K562 (cell line): ENCODE measurements at regions not wholly inside any gene's neighbourhood (a gene's known extent, or its start where the extent isn't known, plus 50 kb on each side); places are given as distances from the start of the nearest gene placed in this dataset.

Experiments used
- ATAC-seq: fragments of 200-7000 bp; cut with Tn5 transposase; 3 replicates; pipeline ENCODE4 v1.9.1; 2020; ENCODE audit warnings: moderate library complexity
- BruUV-seq: library from RNA; stranded (reverse); fragments of 400-500 nt; replicated peaks from 2 replicates; lab custom pipeline; 2021; lab: Mats Ljungman, UMichigan
- CTCF ChIA-PET: fragments of 300-600 bp; formaldehyde crosslinking; extraction: SDS; loops from one replicate; lab custom pipeline; 2021; ENCODE audit warnings: low intra/inter-chr PET ratio; lab: Yijun Ruan, JAX
- POLR2A ChIA-PET: fragments of 300-600, 350-650 bp; sonication (Branson Sonifier 250); formaldehyde crosslinking; extraction: SDS; loops from one replicate; lab custom pipeline; 2021; ENCODE audit warnings: antibody characterized with exemption, inconsistent platforms; lab: Yijun Ruan, JAX
- DNase-seq, 4 experiments: peaks; one replicate each; pipeline versions ENCODE4 v3.0.0 to v3.0.0-alpha.2; 2011 to 2018; ENCODE audit warnings: low spot score in 3 of 4, mixed read lengths in 3 of 4; ENCODE audit errors: extremely low read depth in 1 of 4
- FAIRE-seq: peaks from 2 replicates; lab custom pipeline; 2011; peaks lifted over from hg19 to GRCh38; lab: Jason Lieb, UNC
- H2AFZ ChIP-seq: 2 replicates; pipeline ENCODE4 v1.6.0; 2011; ENCODE audit warnings: low read depth, low read length, control low read depth, inconsistent platforms
- H3K27ac ChIP-seq: fragments of 200-600 bp; 3 replicates; pipeline ENCODE4 v1.8.0; 2011; ENCODE audit warnings: low read depth, mild to moderate bottlenecking, control low read depth, inconsistent platforms, low read length, moderate library complexity, mixed read lengths; ENCODE audit errors: extremely low read depth
- H3K27me3 ChIP-seq, 2 experiments: fragments of 300-600 bp in 1 of 2; 2 replicates in 1 of 2; 3 replicates in 1 of 2; pipeline versions ENCODE4 v1.6.0 to v1.8.0; 2011; ENCODE audit warnings: inconsistent platforms in 2 of 2, low read length in 2 of 2, mild to moderate bottlenecking in 1 of 2, mixed read lengths in 1 of 2, moderate library complexity in 1 of 2; ENCODE audit not compliant: control insufficient read depth in 2 of 2, insufficient read depth in 2 of 2
- H3K36me3 ChIP-seq: fragments of 300-600 bp; 3 replicates; pipeline ENCODE4 v1.8.0; 2011; ENCODE audit warnings: mild to moderate bottlenecking, low read length, inconsistent platforms; ENCODE audit not compliant: control insufficient read depth, insufficient read depth
- H3K4me1 ChIP-seq, 2 experiments: fragments of 200-600 bp in 1 of 2; replicated peaks in 1 of 2; 2 replicates in 1 of 2; 3 replicates in 1 of 2; pipeline versions ENCODE4 v1.5.1 to v1.8.0; 2011; ENCODE audit warnings: inconsistent platforms in 2 of 2, low read length in 2 of 2, mild to moderate bottlenecking in 1 of 2, mixed read lengths in 1 of 2, moderate library complexity in 1 of 2; ENCODE audit not compliant: control insufficient read depth in 2 of 2, insufficient read depth in 2 of 2
- H3K4me2 ChIP-seq: 2 replicates; pipeline ENCODE4 v1.6.1; 2011; ENCODE audit warnings: low read length, control low read depth, inconsistent platforms, mixed read lengths; ENCODE audit not compliant: insufficient read depth
- H3K4me3 ChIP-seq: fragments of 200-600 bp; sonication (generic), shearing (Covaris generic); 2 replicates; pipeline ENCODE4 v1.5.1; 2016; ENCODE audit warnings: control low read depth, inconsistent platforms
- H3K79me2 ChIP-seq: fragments of 200-600 bp; 3 replicates; pipeline ENCODE4 v1.8.0; 2011; ENCODE audit warnings: low read length, inconsistent platforms; ENCODE audit not compliant: control insufficient read depth, insufficient read depth
- H3K9ac ChIP-seq, 2 experiments: 2 replicates each; pipeline versions ENCODE4 v1.6.0 to v1.6.1; 2011; ENCODE audit warnings: low read depth in 2 of 2, low read length in 2 of 2, control low read depth in 1 of 2, inconsistent platforms in 1 of 2, mild to moderate bottlenecking in 1 of 2, mixed read lengths in 1 of 2; ENCODE audit not compliant: insufficient read depth in 1 of 2
- H3K9me1 ChIP-seq: one replicate; pipeline ENCODE4 v1.6.0; 2011; ENCODE audit warnings: inconsistent platforms, mild to moderate bottlenecking, low read length, moderate library complexity; ENCODE audit not compliant: control insufficient read depth, insufficient read depth
- H3K9me3 ChIP-seq: replicated peaks from 2 replicates; pipeline ENCODE4 v1.5.1; 2011; ENCODE audit warnings: low read depth, low read length, inconsistent platforms; ENCODE audit not compliant: control insufficient read depth, insufficient read depth
- H4K20me1 ChIP-seq: replicated peaks from 2 replicates; pipeline ENCODE4 v1.6.1; 2011; ENCODE audit warnings: low read length, inconsistent platforms, mixed read lengths; ENCODE audit not compliant: control insufficient read depth, insufficient read depth
- CTBP1 ChIP-seq: fragments of 450-650 bp; IDR thresholded peaks from 2 replicates; pipeline ENCODE4 v1.6.1; 2016; ENCODE audit warnings: borderline replicate concordance
- ETS1 ChIP-seq: conservative IDR thresholded peaks from 2 replicates; pipeline ENCODE4 v1.6.1; 2011; ENCODE audit warnings: low read depth, mild to moderate bottlenecking, low read length; ENCODE audit not compliant: control insufficient read depth
- FOXP4 ChIP-seq: sonication (generic); formaldehyde crosslinking; IDR thresholded peaks from 2 replicates; pipeline ENCODE4 v1.8.0; 2022; ENCODE audit warnings: mild to moderate bottlenecking, missing genetic modification reagents, borderline replicate concordance
- HINFP ChIP-seq: fragments of 450-650 bp; conservative IDR thresholded peaks from 2 replicates; pipeline ENCODE4 v1.6.1; 2016; ENCODE audit warnings: missing genetic modification characterization, low read depth, mild to moderate bottlenecking, control low read depth, missing compliant biosample characterization
- HOXB6 ChIP-seq: fragments of 250-450 bp; sonication (Bioruptor Pico); IDR thresholded peaks from 2 replicates; pipeline ENCODE4 v1.5.1; 2022; ENCODE audit warnings: mild to moderate bottlenecking, borderline replicate concordance
- ILF3 ChIP-seq: fragments of 450-650 bp; IDR thresholded peaks from 2 replicates; pipeline ENCODE4 v1.6.1; 2018; ENCODE audit warnings: antibody characterized with exemption, mild to moderate bottlenecking, moderate library complexity, borderline replicate concordance
- LCOR ChIP-seq: sonication (generic); formaldehyde crosslinking; IDR thresholded peaks from 2 replicates; pipeline ENCODE4 v1.8.0; 2022; ENCODE audit warnings: mild to moderate bottlenecking, missing genetic modification reagents
- MYNN ChIP-seq, 2 experiments: sonication (generic); formaldehyde crosslinking in 1 of 2; IDR thresholded peaks; 2 replicates each; pipeline versions ENCODE4 v1.5.0 to v1.6.1; 2016 to 2020; ENCODE audit warnings: antibody characterized with exemption in 1 of 2, missing genetic modification reagents in 1 of 2
- PHF20 ChIP-seq: fragments of 450-650 bp; IDR thresholded peaks from 2 replicates; pipeline ENCODE4 v1.6.1; 2018; ENCODE audit not compliant: partially characterized antibody
- SFPQ ChIP-seq: fragments of 200-400 bp; formaldehyde crosslinking; IDR thresholded peaks from 2 replicates; pipeline ENCODE4 v1.6.1; 2017; ENCODE audit warnings: mild to moderate bottlenecking, low read depth, low read length, moderate library complexity
- SP1 ChIP-seq: sonication (generic); formaldehyde crosslinking; IDR thresholded peaks from 2 replicates; pipeline ENCODE4 v1.8.1; 2022; ENCODE audit warnings: mild to moderate bottlenecking, missing genetic modification reagents
- TEAD2 ChIP-seq: fragments of 450-650 bp; IDR thresholded peaks from 2 replicates; pipeline ENCODE4 v1.6.1; 2016; ENCODE audit warnings: missing genetic modification characterization, control low read depth, missing compliant biosample characterization
- TRIM24 ChIP-seq, 2 experiments: fragments of 450-650 bp; IDR thresholded peaks; 2 replicates each; pipeline ENCODE4 v1.6.1; 2016
- ZNF282 ChIP-seq: sonication (generic); formaldehyde crosslinking; IDR thresholded peaks from 2 replicates; pipeline ENCODE4 v1.8.1; 2023; ENCODE audit warnings: missing genetic modification reagents
- ZNF766 ChIP-seq: fragments of 200-800 bp; sonication (Bioruptor generic); conservative IDR thresholded peaks from 2 replicates; pipeline ENCODE4 v1.6.1; 2016; ENCODE audit warnings: missing genetic modification characterization, missing compliant biosample characterization
- WGBS: fragments of 100-300 bp; shearing (Covaris generic); methylation state at CpG from one replicate; pipeline ENCODE4 v1.1.6; 2016; ENCODE audit warnings: low coverage, mixed read lengths; ENCODE audit not compliant: insufficient coverage; ENCODE audit errors: missing lambda C conversion rate; 5-methylcytosine and 5-hydroxymethylcytosine counted together
- in situ Hi-C: fragments of 300-500 bp; cut with MboI; formaldehyde crosslinking; loops from 4 replicates; pipeline ENCODE4 v1.15.0; 2018; ENCODE audit warnings: inconsistent platforms, mixed read lengths
- intact Hi-C: fragments of 100-400 bp; cut with micrococcal nuclease; formaldehyde crosslinking; loops from 2 replicates; pipeline ENCODE4 v1.14.2; 2022

- ChIA-PET POLR2A (interaction anchor here (0.5 kb wide), 1 partner anchor 304 kb away, joined by 4 read pairs; no protein-coding TSS in a partner anchor), CTCF (no interaction called here)
- ATAC-seq, result no peak
- Histone ChIP-seq H3K27me3 (no peaks in the 10 kb centered on the region), H2AFZ (no peak overlapping the region), H3K9me1 (no peaks in the 10 kb centered on the region), H3K79me2 (no peaks in the 10 kb centered on the region), H3K4me1 (no peaks in the 10 kb centered on the region), H3K9me3 (peaks cover 2% of the 10 kb centered on the region; the same call in 1 of the 2 replicates), H3K4me2 (no peak overlapping the region), H3K4me3 (no peak overlapping the region), H3K9ac (no peak overlapping the region), H3K27ac (no peak overlapping the region), H4K20me1 (no peaks in the 10 kb centered on the region), H3K36me3 (no peaks in the 10 kb centered on the region)
- no peak for DNase-seq
- BruUV-seq, result no TSS peak
- FAIRE-seq, result no peak
- in situ Hi-C loops (no loop called here), intact Hi-C loops (no loop called here)
- WGBS, result 0% methylated on average over 5 of the region's 5 CpGs
- TF ChIP-seq ZNF766 (CRISPR knock-in tag), result no peak
- TF ChIP-seq HOXB6, result no peak
- no peak for TF ChIP-seq TEAD2 (tag)
- TF ChIP-seq ZNF282, result no peak
- TF ChIP-seq SFPQ, result no peak
- no peak for TF ChIP-seq SP1
- no peak for TF ChIP-seq ILF3
- no peak for TF ChIP-seq FOXP4 (CRISPR knock-in tag)
- no peak for TF ChIP-seq TRIM24 (IDR thresholded peaks at IDR 0.05)
- TF ChIP-seq MYNN (IDR thresholded peaks at IDR 0.05), result no peak
- TF ChIP-seq MYNN (CRISPR knock-in tag; IDR thresholded peaks at IDR 0.05), result no peak
- no peak for TF ChIP-seq ETS1
- no peak for TF ChIP-seq LCOR (CRISPR knock-in tag)
- no peak for TF ChIP-seq PHF20
- TF ChIP-seq CTBP1, result no peak
- TF ChIP-seq HINFP (tag), result no peak
Measured at GRCh38 chr2:36172824-36173223, 182.8 kb upstream of the CRIM1 start.
